ACC112 (cell line): ENCODE measurements at regions not wholly inside any gene's neighbourhood (a gene's known extent, or its start where the extent isn't known, plus 50 kb on each side); places are given as distances from the start of the nearest gene placed in this dataset.

Experiments used
- H2AFZ ChIP-seq: fragments of 200-600 bp; sonication (generic); one replicate; pipeline ENCODE4 v1.6.0; 2017; ENCODE audit warnings: antibody characterized with exemption, low read length; ENCODE audit not compliant: unreplicated experiment
- H3K27ac ChIP-seq: fragments of 200-600 bp; sonication (generic); 2 replicates; pipeline ENCODE4 v1.5.1; 2014; ENCODE audit warnings: low read depth, mild to moderate bottlenecking, antibody characterized with exemption, low read length, moderate library complexity
- H3K27me3 ChIP-seq: fragments of 200-600 bp; sonication (generic); 2 replicates; pipeline ENCODE4 v1.6.1; 2014; ENCODE audit warnings: mild to moderate bottlenecking, antibody characterized with exemption, low read length, moderate library complexity, mixed read lengths; ENCODE audit not compliant: insufficient read depth
- H3K36me3 ChIP-seq: fragments of 200-600 bp; sonication (generic); 2 replicates; pipeline ENCODE4 v1.6.1; 2016; ENCODE audit warnings: mild to moderate bottlenecking, antibody characterized with exemption, low read length, moderate library complexity, mixed read lengths; ENCODE audit not compliant: insufficient read depth
- H3K4me1 ChIP-seq: fragments of 200-600 bp; sonication (generic); one replicate; pipeline ENCODE4 v1.6.1; 2016; ENCODE audit warnings: low read length, mixed read lengths; ENCODE audit not compliant: insufficient read depth, unreplicated experiment, control insufficient read depth
- H3K4me3 ChIP-seq: fragments of 200-600 bp; sonication (generic); 2 replicates; pipeline ENCODE4 v1.5.1; 2014; ENCODE audit warnings: mild to moderate bottlenecking, low read depth, low read length
- H3K79me2 ChIP-seq: fragments of 200-600 bp; sonication (generic); one replicate; pipeline ENCODE4 v1.6.0; 2016; ENCODE audit warnings: low read length; ENCODE audit not compliant: control insufficient read depth, unreplicated experiment, insufficient read depth

GRCh38 chr5:74081126-74081525, 455.1 kb downstream of the ARHGEF28 start:
- H3K36me3 ChIP-seq: no peaks in the 10 kb centered on the region
- no peak overlapping the region for H2AFZ ChIP-seq
- no peaks in the 10 kb centered on the region for H3K4me1 ChIP-seq

DNA sequence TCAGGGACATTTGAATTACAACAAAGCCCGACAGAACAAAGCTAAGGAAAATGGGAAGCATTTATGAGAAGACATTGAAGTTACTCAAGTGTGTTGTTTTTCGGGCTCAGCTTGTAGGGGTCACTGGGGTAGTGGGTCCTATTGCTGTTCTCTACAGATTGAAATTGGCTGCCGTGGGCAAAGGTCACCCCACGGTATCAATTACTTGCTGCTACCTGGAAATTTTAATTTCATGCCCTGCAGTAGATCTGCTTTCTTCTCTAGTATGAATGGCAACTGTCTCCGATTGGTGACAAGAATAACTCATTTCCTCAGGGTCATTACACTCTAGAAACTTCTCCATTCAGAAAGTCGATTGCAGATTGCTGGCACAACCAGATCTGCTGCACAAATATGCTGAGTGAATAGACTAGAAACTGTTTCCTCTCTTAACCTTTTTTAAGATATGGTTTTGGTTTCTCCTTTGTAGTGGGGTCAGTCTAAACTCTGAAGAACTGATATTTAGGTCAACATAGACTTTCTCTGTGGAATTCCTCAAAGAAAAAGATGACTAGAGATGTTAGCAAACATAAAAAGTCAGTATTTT, 454.1 kb downstream of the ARHGEF28 start:
- Histone ChIP-seq H2AFZ (no peak overlapping the region), H3K4me3 (no peak overlapping the region), H3K36me3 (no peaks in the 10 kb centered on the region), H3K27ac (no peak overlapping the region), H3K27me3 (no peaks in the 10 kb centered on the region), H3K4me1 (no peaks in the 10 kb centered on the region), H3K79me2 (no peaks in the 10 kb centered on the region)

More at GRCh38 chr5:74081126-74081525, 455.1 kb downstream of the ARHGEF28 start:
- Histone ChIP-seq H3K27ac (no peak overlapping the region), H3K4me3 (no peak overlapping the region), H3K27me3 (0 out of 2 replicates have a peak, but pooled peaks cover 2% of the 10 kb centered on the region), H3K79me2 (no peaks in the 10 kb centered on the region)

GRCh38 chr5:74075501-74076484, 449.8 kb downstream of the ARHGEF28 start:
- no peaks in the 10 kb centered on the region for H3K4me1 ChIP-seq

DNA sequence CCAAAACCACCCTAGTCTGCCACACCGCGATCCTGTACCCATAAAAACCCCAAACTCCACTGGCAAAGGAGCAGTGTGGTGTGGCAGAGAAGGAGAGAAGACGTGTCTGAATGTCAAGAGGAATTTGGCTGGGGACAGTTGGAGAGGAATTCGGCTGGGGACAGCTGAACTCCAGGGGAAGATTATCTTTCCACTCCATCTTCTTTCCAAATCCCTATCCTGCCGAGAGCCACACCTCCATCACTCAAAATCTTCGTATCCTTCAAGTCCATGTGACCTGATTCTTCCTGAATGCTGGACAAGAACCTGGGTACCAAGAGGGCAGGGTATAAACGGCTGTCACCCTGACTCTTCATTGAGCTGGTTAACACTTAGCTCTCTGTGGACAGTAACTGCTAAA, 448.1 kb downstream of the ARHGEF28 start:
- no peak overlapping the region for H3K4me3 ChIP-seq
- no peak overlapping the region for H3K27ac ChIP-seq
- no peak overlapping the region for H2AFZ ChIP-seq

More at GRCh38 chr5:74075501-74076484, 449.8 kb downstream of the ARHGEF28 start:
- Histone ChIP-seq H3K27me3 (no peaks in the 10 kb centered on the region), H2AFZ (no peak overlapping the region), H3K27ac (no peak overlapping the region), H3K79me2 (no peaks in the 10 kb centered on the region), H3K4me3 (no peak overlapping the region), H3K36me3 (no peaks in the 10 kb centered on the region)

GRCh38 chr5:74073257-74073656, 447.3 kb downstream of the ARHGEF28 start:
- H3K36me3 ChIP-seq: no peaks in the 10 kb centered on the region
- H3K27me3 ChIP-seq: no peaks in the 10 kb centered on the region
- no peaks in the 10 kb centered on the region for H3K79me2 ChIP-seq
- no peaks in the 10 kb centered on the region for H3K4me1 ChIP-seq
- H3K27ac ChIP-seq: no peak overlapping the region
- no peak overlapping the region for H3K4me3 ChIP-seq
- H2AFZ ChIP-seq: no peak overlapping the region

More for the DNA sequence above, 448.1 kb downstream of the ARHGEF28 start:
- Histone ChIP-seq H3K27me3 (no peaks in the 10 kb centered on the region), H3K79me2 (no peaks in the 10 kb centered on the region), H3K4me1 (no peaks in the 10 kb centered on the region), H3K36me3 (no peaks in the 10 kb centered on the region)

DNA sequence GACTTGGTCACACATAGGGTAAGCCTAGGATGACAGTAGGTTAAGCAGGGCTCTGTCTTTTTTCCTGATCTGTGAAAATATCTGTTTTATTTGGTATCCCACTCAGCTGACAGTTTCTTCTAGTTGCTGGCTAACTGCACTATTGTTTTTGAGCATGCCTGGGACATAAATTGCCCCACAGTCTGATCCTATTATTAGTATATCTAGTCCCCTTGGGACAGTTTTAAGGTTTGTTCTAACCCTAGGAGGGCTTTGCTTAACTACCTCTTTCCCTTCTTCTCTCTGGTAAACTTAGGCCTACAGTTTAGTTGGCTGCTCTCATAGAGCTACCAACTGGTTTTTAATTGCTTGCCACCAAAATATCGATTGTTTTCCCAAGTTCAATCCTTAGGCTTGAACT, 446.6 kb downstream of the ARHGEF28 start:
- Histone ChIP-seq H3K27me3 (no peaks in the 10 kb centered on the region), H3K27ac (no peak overlapping the region), H2AFZ (no peak overlapping the region), H3K4me1 (peaks cover 2% of the 10 kb centered on the region), H3K4me3 (no peak overlapping the region), H3K79me2 (no peaks in the 10 kb centered on the region), H3K36me3 (no peaks in the 10 kb centered on the region)

- Histone ChIP-seq H2AFZ (no peak overlapping the region), H3K4me3 (no peak overlapping the region), H3K27ac (no peak overlapping the region), H3K4me1 (peaks cover 3% of the 10 kb centered on the region), H3K27me3 (no peaks in the 10 kb centered on the region), H3K79me2 (no peaks in the 10 kb centered on the region), H3K36me3 (no peaks in the 10 kb centered on the region)
These were observed 444.8 kb downstream of the ARHGEF28 start for GRCh38 chr5:74070766-74071165.

DNA sequence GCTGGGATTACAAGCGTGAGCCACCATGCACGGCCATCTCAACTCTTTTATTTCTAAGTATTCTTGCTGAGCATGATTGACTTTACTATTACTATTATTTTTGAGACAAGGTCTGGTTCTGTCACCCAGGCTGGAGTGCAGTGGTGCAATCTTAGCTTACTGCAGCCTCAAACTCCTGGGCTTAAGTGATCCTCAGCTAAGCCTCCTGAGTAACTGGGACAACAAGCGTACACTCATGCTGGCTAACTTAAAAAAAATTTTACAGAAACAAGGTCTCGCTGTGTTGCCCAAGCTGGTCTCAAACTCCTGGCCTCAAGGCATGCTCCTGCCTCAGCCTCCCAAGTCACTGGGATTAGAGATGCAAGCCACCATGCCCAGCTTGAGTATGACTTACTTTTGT, 443.7 kb downstream of the ARHGEF28 start:
- H3K4me1 ChIP-seq: peaks cover 5% of the 10 kb centered on the region
- H3K4me3 ChIP-seq: no peak overlapping the region
- H3K27me3 ChIP-seq: no peaks in the 10 kb centered on the region
- H3K27ac ChIP-seq: no peak overlapping the region
- H3K36me3 ChIP-seq: no peaks in the 10 kb centered on the region
- H2AFZ ChIP-seq: no peak overlapping the region
- H3K79me2 ChIP-seq: no peaks in the 10 kb centered on the region

DNA sequence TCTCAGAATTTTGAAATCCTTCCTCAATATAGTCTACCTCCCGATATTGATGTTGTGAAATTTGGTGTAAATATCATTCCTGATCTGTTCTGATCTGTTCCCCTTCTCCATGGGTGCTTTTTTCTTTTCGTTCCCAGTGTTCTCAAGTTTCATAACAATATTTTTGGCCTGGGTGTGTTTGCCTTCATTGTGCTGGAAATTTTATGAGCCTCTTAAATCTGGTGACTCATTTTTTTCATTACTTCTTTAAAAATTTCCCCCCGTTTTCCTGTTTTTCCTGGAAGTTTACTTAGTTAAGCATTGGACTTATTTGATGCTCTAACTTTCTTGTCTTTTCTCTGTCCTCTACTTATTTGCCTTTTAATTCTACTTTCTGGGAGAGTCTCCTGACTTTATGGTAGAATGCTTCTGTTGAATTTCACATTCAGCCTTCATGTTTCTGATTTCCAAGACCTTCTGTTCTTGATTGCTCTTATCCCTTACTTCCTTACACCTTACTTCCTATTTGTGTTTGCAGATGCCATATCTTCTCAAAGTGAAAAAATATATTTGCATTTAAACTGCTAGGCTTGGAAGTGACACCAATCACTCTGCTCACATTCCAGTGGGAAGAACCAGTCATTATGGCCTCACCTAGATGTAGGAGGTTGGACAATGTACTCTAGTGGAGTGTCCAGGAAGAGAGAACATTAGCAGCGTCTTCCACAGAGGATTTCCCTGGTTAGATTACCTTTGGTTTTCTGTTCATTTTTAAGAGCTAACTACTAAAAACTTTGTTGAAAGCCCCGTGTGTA, 441.9 kb downstream of the ARHGEF28 start:
- H2AFZ ChIP-seq: peak overlapping the region; percentile 51
- H3K27me3 ChIP-seq: no peaks in the 10 kb centered on the region
- no peak overlapping the region for H3K4me3 ChIP-seq
- H3K4me1 ChIP-seq: peaks cover 22% of the 10 kb centered on the region
- H3K36me3 ChIP-seq: no peaks in the 10 kb centered on the region
- H3K27ac ChIP-seq: no peak overlapping the region
- no peaks in the 10 kb centered on the region for H3K79me2 ChIP-seq

GRCh38 chr5:74064911-74065310, 438.9 kb downstream of the ARHGEF28 start:
- Histone ChIP-seq H3K27ac (no peak overlapping the region), H3K36me3 (no peaks in the 10 kb centered on the region), H2AFZ (no peak overlapping the region), H3K4me1 (peaks cover 22% of the 10 kb centered on the region), H3K4me3 (no peak overlapping the region), H3K79me2 (no peaks in the 10 kb centered on the region), H3K27me3 (no peaks in the 10 kb centered on the region)
